Putamen (tissue), 1 donor: ENCODE measurements at regions not wholly inside any gene's neighbourhood (a gene's known extent, or its start where the extent isn't known, plus 50 kb on each side); places are given as distances from the start of the nearest gene placed in this dataset.
"Not testable (repeated sequence)": the region's sequence is repeated elsewhere in the genome, so short reads cannot be mapped to it uniquely, and the experiment has no call there.

Experiments
- DNase-seq: peaks from one replicate; pipeline ENCODE4 v3.0.0-alpha.2; 2016; ENCODE audit warnings: low spot score

GRCh38 chr13:80173224-80173623, 167.7 kb downstream of the SPRY2 start:
- peak; percentile 31 for DNase-seq

GRCh38 chr13:80171096-80171495, 169.8 kb downstream of the SPRY2 start:
- no peak for DNase-seq

GRCh38 chr13:80168089-80168850, 172.7 kb downstream of the SPRY2 start:
- peak; percentile 65 for DNase-seq

- DNase-seq: no peak
Measured at GRCh38 chr13:80166352-80166751, 174.6 kb downstream of the SPRY2 start.

- no peak for DNase-seq
Measured at GRCh38 chr13:80164462-80164861, 176.5 kb downstream of the SPRY2 start.

- DNase-seq: no peak
Measured at GRCh38 chr13:80161896-80162295, 179.0 kb downstream of the SPRY2 start.

- DNase-seq: no peak
Measured at GRCh38 chr13:80161219-80161618, 179.7 kb downstream of the SPRY2 start.

GRCh38 chr13:80160110-80160509, 180.8 kb downstream of the SPRY2 start:
- no peak for DNase-seq

- no peak for DNase-seq
Measured at GRCh38 chr13:80157261-80157932, 183.5 kb downstream of the SPRY2 start.

GRCh38 chr13:80152142-80152541, 188.8 kb downstream of the SPRY2 start:
- not testable (repeated sequence) for DNase-seq

GRCh38 chr13:80151016-80151415, 189.9 kb downstream of the SPRY2 start:
- no peak for DNase-seq

- DNase-seq: no peak
Measured at GRCh38 chr13:80149736-80150135, 191.2 kb downstream of the SPRY2 start.

- DNase-seq: no peak
Measured at GRCh38 chr13:80145171-80145690, 195.7 kb downstream of the SPRY2 start.

GRCh38 chr13:80144493-80144892, 196.4 kb downstream of the SPRY2 start:
- no peak for DNase-seq

- peak; percentile 39 for DNase-seq
Measured at GRCh38 chr13:80141123-80141849, 199.6 kb downstream of the SPRY2 start.

- no peak for DNase-seq
Measured at GRCh38 chr13:80140685-80141084, 200.2 kb downstream of the SPRY2 start.

- DNase-seq: no peak
Measured at GRCh38 chr13:80139196-80139595, 201.7 kb downstream of the SPRY2 start.

GRCh38 chr13:80137994-80138393, 202.9 kb downstream of the SPRY2 start:
- no peak for DNase-seq

- DNase-seq: no peak
Measured at GRCh38 chr13:80134346-80134745, 206.6 kb downstream of the SPRY2 start.

- DNase-seq: peak; percentile 32
Measured at GRCh38 chr13:80133631-80134261, 207.2 kb downstream of the SPRY2 start.

- peak; percentile 83 for DNase-seq
Measured at GRCh38 chr13:80132741-80133601, 208.0 kb downstream of the SPRY2 start.
